GM12878 (cell line): ENCODE measurements at regions not wholly inside any gene's neighbourhood (a gene's known extent, or its start where the extent isn't known, plus 50 kb on each side); places are given as distances from the start of the nearest gene placed in this dataset.

Experiments used
- ATAC-seq: fragments of 200-7000 bp; cut with Tn5 transposase; 3 replicates; pipeline ENCODE4 v1.9.1; 2020; ENCODE audit warnings: mild to moderate bottlenecking, moderate library complexity
- BruUV-seq: library from RNA; stranded (reverse); fragments of 400-500 nt; replicated peaks from 2 replicates; lab custom pipeline; 2021; lab: Mats Ljungman, UMichigan
- CTCF ChIA-PET: fragments of 300-600 bp; sonication (Branson Sonifier 250); formaldehyde crosslinking; extraction: SDS; loops from one replicate; lab custom pipeline; 2021; ENCODE audit warnings: inconsistent platforms; lab: Yijun Ruan, JAX
- POLR2A ChIA-PET: fragments of 350-600 bp; formaldehyde crosslinking; extraction: SDS; loops from one replicate; lab custom pipeline; 2021; ENCODE audit warnings: inconsistent platforms; lab: Charles Lee
- RAD21 ChIA-PET: fragments of 300-600 bp; sonication (Branson Sonifier 250); formaldehyde crosslinking; loops from one replicate; lab custom pipeline; 2023; ENCODE audit warnings: antibody characterized with exemption; ENCODE audit not compliant: unreplicated experiment; lab: Charles Lee
- SMC1A ChIA-PET: fragments of 300-600 bp; sonication (Branson Sonifier 250); formaldehyde crosslinking; loops from one replicate; lab custom pipeline; 2023; ENCODE audit not compliant: unreplicated experiment, uncharacterized antibody; lab: Charles Lee
- DNase-seq: peaks from one replicate; pipeline ENCODE4 v3.0.0-alpha.2; 2011; ENCODE audit warnings: low read depth, low spot score
- FAIRE-seq: peaks from 3 replicates; lab custom pipeline; 2011; peaks lifted over from hg19 to GRCh38; lab: Jason Lieb, UNC
- H2AFZ ChIP-seq: 2 replicates; pipeline ENCODE4 v1.6.0; 2011; ENCODE audit warnings: low read depth, low read length, control low read depth; ENCODE audit not compliant: control insufficient read depth
- H3K27ac ChIP-seq: 2 replicates; pipeline ENCODE4 v1.5.1; 2011; ENCODE audit warnings: control low read depth; ENCODE audit not compliant: control insufficient read depth, insufficient read depth
- H3K27me3 ChIP-seq, 2 experiments: replicated peaks in 1 of 2; 2 replicates each; pipeline versions ENCODE4 v1.6.0 to v1.6.1; 2011; ENCODE audit warnings: low read length in 1 of 2; ENCODE audit not compliant: control insufficient read depth in 2 of 2, insufficient read depth in 2 of 2
- H3K36me3 ChIP-seq, 2 experiments: 2 replicates each; pipeline ENCODE4 v1.5.1; 2011; ENCODE audit warnings: low read length in 1 of 2; ENCODE audit not compliant: control insufficient read depth in 2 of 2, insufficient read depth in 2 of 2
- H3K4me1 ChIP-seq: 2 replicates; pipeline ENCODE4 v1.6.1; 2011; ENCODE audit warnings: mild to moderate bottlenecking, low read length, moderate library complexity, mixed read lengths; ENCODE audit not compliant: control insufficient read depth, insufficient read depth
- H3K4me2 ChIP-seq: 2 replicates; pipeline ENCODE4 v1.6.0; 2011; ENCODE audit warnings: control low read depth; ENCODE audit not compliant: control insufficient read depth, insufficient read depth
- H3K4me3 ChIP-seq: fragments of 200-600 bp; sonication (generic); 2 replicates; pipeline ENCODE4 v1.5.1; 2016
- H3K79me2 ChIP-seq: 2 replicates; pipeline ENCODE4 v1.6.0; 2011; ENCODE audit warnings: low read length; ENCODE audit not compliant: control insufficient read depth, insufficient read depth
- H3K9ac ChIP-seq: 2 replicates; pipeline ENCODE4 v1.8.0; 2011; ENCODE audit warnings: low read length, control low read depth, mixed read lengths; ENCODE audit not compliant: control insufficient read depth, insufficient read depth
- H3K9me3 ChIP-seq: replicated peaks from 3 replicates; pipeline ENCODE4 v1.5.1; 2011; ENCODE audit warnings: mild to moderate bottlenecking, low read length; ENCODE audit not compliant: control insufficient read depth, insufficient read depth
- H4K20me1 ChIP-seq: 2 replicates; pipeline ENCODE4 v1.6.0; 2011; ENCODE audit not compliant: control insufficient read depth, insufficient read depth
- ASH2L ChIP-seq: fragments of 300-600, 200-600 bp; sonication (generic); IDR thresholded peaks from 2 replicates; pipeline ENCODE4 v1.6.1; 2017; ENCODE audit warnings: low read depth, mild to moderate bottlenecking, borderline replicate concordance
- HDAC6 ChIP-seq: fragments of 200-600 bp; sonication (generic); IDR thresholded peaks from one replicate; pipeline ENCODE4 v1.8.0; 2017; ENCODE audit warnings: antibody characterized with exemption; ENCODE audit not compliant: unreplicated experiment
- SMAD1 ChIP-seq: fragments of 450-650 bp; IDR thresholded peaks from 2 replicates; pipeline ENCODE4 v1.6.1; 2018; ENCODE audit warnings: mild to moderate bottlenecking, low read depth; ENCODE audit not compliant: partially characterized antibody
- SRF ChIP-seq, 2 experiments: IDR thresholded peaks; 2 replicates each; pipeline ENCODE4 v1.6.1; 2011; ENCODE audit warnings: low read depth in 2 of 2, low read length in 2 of 2, mild to moderate bottlenecking in 1 of 2, moderate library complexity in 1 of 2
- USF1 ChIP-seq: IDR thresholded peaks from 2 replicates; pipeline ENCODE4 v1.6.1; 2011; ENCODE audit warnings: borderline replicate concordance, low read depth, mild to moderate bottlenecking, moderate library complexity, mixed read lengths, low read length; ENCODE audit not compliant: insufficient read depth; ENCODE audit errors: extremely low read length
- ZBTB11 ChIP-seq: fragments of 450-650 bp; formaldehyde crosslinking; IDR thresholded peaks from 2 replicates; pipeline ENCODE4 v1.5.0; 2022; ENCODE audit warnings: mild to moderate bottlenecking, missing genetic modification characterization
- ZBTB40 ChIP-seq: fragments of 450-650 bp; IDR thresholded peaks from 2 replicates; pipeline ENCODE4 v1.6.1; 2016; ENCODE audit warnings: mild to moderate bottlenecking, moderate library complexity, borderline replicate concordance
- ZNF207 ChIP-seq: fragments of 450-650 bp; IDR thresholded peaks from 2 replicates; pipeline ENCODE4 v1.6.1; 2014; ENCODE audit warnings: antibody characterized with exemption, mild to moderate bottlenecking, borderline replicate concordance
- ZNF687 ChIP-seq: fragments of 450-650 bp; IDR thresholded peaks from 2 replicates; pipeline ENCODE4 v1.6.1; 2017; ENCODE audit warnings: mild to moderate bottlenecking, moderate library complexity
- WGBS: methylation state at CpG from one replicate; pipeline ENCODE4 v1.1.6; 2016; ENCODE audit warnings: low lambda C conversion rate; ENCODE audit not compliant: insufficient replicate concordance, insufficient coverage; ENCODE audit errors: missing lambda C conversion rate; 5-methylcytosine and 5-hydroxymethylcytosine counted together
- in situ Hi-C: fragments of 300-500 bp; cut with MboI; formaldehyde crosslinking; loops from 9 replicates; pipeline ENCODE4 v1.14.3; 2018; ENCODE audit warnings: mixed read lengths
- intact Hi-C: fragments of 100-400 bp; cut with micrococcal nuclease; formaldehyde crosslinking; loops from one replicate; pipeline ENCODE4 v1.14.2; 2022; ENCODE audit not compliant: unreplicated experiment

GRCh38 chr2:199196686-199197085, 261.1 kb downstream of the SATB2 start:
- CTCF ChIA-PET = interaction anchor here (1.0 to 1.2 kb wide), 2 partner anchors 9 to 11 kb away, joined by 3 to 4 read pairs; no protein-coding TSS in a partner anchor
- TF ChIP-seq SRF (IDR thresholded peaks at IDR 0.05; ENCODE audit: low read depth in 2 of 2, low read length in 2 of 2) = no peak
- TF ChIP-seq SMAD1 = no peak
- no peak for TF ChIP-seq ZNF207
- no peak for TF ChIP-seq USF1
- no peak for TF ChIP-seq ZBTB40
- TF ChIP-seq ZNF687 = no peak
- TF ChIP-seq HDAC6 = no peak
- no peak for TF ChIP-seq ZBTB11 (CRISPR knock-in tag)
- no peak for TF ChIP-seq ASH2L

More at GRCh38 chr2:199196686-199197085, 261.1 kb downstream of the SATB2 start:
- H3K27me3 ChIP-seq = no peaks in the 10 kb centered on the region
- in situ Hi-C loops = no loop called here
- H3K79me2 ChIP-seq = no peaks in the 10 kb centered on the region
- no peak overlapping the region for H3K4me3 ChIP-seq
- H3K9ac ChIP-seq = no peak overlapping the region
- DNase-seq = no peak
- no TSS peak for BruUV-seq
- no peaks in the 10 kb centered on the region for H3K36me3 ChIP-seq
- no peak overlapping the region for H2AFZ ChIP-seq
- ChIA-PET RAD21 (interaction anchor here (0.8 to 1.1 kb wide), 3 partner anchors 10 to 291 kb away, joined by 3 read pairs; no protein-coding TSS in a partner anchor), POLR2A (interaction anchor here (1.2 to 1.4 kb wide), 2 partner anchors 9 to 33 kb away, joined by 3 to 8 read pairs; no protein-coding TSS in a partner anchor), SMC1A (interaction anchor here (1.0 to 2.5 kb wide), 7 partner anchors 9 to 175 kb away, joined by 3 to 11 read pairs (median 5); no protein-coding TSS in a partner anchor)
- no peak for FAIRE-seq
- no peaks in the 10 kb centered on the region; the same call in 2 of the 3 replicates for H3K9me3 ChIP-seq
- no peak overlapping the region for H3K27ac ChIP-seq
- intact Hi-C loops = no loop called here
- H4K20me1 ChIP-seq = no peaks in the 10 kb centered on the region
- H3K4me2 ChIP-seq = no peak overlapping the region
- 78% methylated on average over 3 of the region's 3 CpGs for WGBS
- no peak for ATAC-seq
- no peaks in the 10 kb centered on the region for H3K4me1 ChIP-seq
